T-helper 1 cell (primary cell): ENCODE measurements at regions not wholly inside any gene's neighbourhood (a gene's known extent, or its start where the extent isn't known, plus 50 kb on each side); places are given as distances from the start of the nearest gene placed in this dataset.
"Not testable (repeated sequence)": the region's sequence is repeated elsewhere in the genome, so short reads cannot be mapped to it uniquely, and the experiment has no call there.

ENCODE experiments used
- DNase-seq, 5 donors: peaks; one replicate each; pipeline ENCODE4 v3.0.0-alpha.2; 2012 to 2020

DNA sequence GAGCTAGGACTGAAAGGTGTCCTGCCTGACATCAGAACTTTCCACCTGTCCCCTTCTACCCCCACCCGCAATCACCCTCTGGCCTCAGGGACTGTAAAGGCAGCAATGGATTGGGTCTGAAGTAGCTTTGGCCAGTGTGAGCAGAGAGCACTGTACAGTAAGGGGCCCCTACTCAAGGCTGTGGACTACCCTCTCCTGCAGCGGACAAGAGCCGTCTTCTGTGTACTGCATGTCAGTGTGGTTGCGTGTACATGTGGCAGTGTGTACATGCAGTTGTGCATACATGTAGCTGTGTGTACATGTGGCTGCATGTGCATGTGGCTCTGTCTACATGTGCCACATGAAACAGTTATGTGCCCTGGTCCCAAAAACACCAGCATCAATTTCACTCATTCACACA lies 205.9 kb upstream of the LINGO1 start:
- no peak for DNase-seq

DNA sequence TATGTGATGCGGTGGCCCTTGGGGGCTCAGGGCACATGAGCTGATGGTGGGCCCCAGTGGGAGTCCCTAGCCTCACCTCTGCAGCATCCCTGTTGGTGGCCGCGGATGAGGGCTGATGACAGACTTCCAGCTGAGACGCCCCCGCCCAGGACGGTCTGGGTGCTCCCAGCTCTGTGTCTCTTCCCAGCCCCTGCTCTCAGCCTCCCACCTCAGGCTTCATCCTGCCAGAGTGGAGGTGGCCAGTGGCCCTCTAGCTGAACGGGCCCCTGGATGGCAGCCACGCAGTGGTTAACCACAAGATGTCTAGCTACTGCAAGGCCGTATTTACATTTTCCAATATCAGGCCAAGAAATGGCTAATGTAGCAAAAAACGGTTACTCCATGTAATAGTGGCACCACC lies 205.3 kb upstream of the LINGO1 start:
- DNase-seq: no peak

DNA sequence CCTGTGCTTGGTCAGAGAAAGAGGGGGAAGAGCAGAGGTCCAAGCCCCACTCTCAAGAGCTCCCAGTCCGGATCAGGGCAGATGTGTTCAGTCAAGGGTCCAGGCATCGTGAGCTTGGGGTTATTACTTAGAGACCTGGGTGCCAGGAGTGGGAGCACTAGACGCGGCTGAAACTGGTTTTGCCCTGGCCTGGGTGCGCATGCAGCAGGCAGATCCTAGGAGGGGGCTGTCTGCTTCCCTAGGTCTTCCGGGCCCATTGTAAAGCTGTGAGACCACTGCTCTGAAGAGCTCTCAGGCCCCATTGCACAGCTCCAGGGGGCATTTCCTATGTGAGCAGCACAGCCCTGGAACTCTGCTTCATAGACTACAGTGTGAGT lies 204.9 kb upstream of the LINGO1 start:
- DNase-seq: no peak

DNA sequence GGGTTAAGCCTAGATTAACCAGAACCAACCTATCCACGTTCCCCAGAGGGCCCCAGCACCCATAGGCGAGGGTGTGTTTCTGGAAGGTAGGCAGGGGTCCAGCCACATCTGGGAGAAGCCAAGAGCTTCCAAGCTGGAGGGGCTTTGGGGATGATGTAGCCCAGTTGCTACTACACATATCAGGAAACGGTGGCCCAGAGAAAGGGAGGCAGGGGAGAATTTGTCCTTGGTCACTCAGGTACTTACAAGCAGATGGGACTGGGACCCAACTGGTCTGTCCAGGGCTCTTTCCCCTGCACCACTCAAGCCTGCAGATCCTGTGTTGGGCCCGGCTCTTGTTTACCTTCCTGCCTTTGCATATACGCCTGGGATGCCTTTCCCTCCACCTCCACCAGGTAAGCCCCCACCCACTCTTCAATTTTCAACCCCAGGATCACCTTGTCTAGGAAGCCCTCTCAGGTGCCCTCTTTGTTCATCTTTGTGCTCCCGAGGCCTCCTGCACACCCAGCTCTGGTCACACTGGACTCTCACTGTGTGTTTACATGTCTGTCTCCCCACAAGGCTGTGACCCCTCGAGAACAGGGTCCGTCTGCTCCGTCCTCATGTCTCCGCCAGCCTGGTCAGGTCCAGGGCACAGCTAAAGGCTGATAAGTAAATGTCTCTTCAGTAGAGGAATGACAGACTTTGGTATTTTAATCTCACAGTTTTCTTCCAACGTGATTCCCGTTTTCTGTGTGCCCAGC lies 204.4 kb upstream of the LINGO1 start:
- no peak for DNase-seq

DNA sequence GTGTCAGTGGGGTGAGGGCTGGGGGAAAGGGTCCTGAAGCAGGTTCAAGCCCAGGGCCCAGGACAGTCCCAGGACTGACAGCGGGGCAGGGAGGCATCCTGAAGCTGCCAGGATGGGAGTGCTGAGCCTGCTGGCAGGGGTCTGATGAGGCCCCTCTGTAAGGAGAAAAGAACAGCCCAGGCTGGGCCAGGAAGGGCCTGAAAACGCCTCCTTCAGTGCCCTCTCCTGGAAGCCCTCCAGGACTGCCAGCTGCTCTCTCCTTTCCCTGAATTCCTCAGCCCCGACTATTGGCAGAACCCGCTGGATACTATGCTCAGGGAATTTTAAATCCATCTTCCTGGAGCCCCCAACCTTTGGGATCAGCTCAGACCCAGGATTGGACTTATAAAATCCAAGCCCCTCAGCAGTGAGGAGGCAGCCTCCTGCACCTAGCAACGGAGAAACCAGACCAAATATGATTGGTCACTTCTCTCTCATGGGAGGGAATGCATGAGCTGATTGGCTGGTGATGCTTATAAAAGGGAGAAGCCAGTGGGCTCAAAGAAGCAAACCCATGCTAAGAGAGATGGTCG lies 203.5 kb upstream of the LINGO1 start:
- DNase-seq: no peak

DNA sequence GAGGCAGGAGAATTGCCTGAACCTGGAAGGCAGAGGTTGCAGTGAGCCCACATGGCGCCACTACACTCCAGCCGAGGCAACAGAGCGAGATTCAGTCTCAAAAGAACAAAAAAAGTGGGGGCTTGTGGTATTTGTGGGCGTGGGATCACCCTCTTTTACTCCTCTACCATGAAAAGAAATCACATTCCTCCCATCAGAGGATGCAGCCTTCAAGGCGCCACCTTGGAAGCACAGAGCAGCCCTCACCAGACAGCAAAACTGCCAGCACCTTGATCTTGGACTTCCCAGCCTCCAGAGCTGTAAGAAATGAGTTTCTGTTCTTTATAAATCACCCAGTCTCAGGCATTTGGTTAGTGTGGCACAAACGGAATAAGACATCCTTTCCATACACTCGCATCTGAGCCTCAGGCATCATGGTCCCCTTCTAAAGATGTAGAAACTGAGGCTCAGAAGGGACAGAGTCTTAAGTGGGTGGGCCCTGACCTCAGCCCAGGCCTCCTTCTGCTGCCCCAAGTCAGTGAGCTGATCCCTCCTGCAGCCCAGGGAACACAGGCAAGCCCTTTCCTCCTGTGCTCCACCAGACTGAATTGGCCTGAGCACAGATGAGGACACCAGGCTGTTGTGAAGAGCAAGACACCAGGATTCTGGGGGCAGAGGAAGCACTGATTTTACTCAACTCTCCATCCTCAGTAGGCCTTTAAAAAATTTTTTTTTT lies 201.7 kb upstream of the LINGO1 start:
- no peak for DNase-seq

DNA sequence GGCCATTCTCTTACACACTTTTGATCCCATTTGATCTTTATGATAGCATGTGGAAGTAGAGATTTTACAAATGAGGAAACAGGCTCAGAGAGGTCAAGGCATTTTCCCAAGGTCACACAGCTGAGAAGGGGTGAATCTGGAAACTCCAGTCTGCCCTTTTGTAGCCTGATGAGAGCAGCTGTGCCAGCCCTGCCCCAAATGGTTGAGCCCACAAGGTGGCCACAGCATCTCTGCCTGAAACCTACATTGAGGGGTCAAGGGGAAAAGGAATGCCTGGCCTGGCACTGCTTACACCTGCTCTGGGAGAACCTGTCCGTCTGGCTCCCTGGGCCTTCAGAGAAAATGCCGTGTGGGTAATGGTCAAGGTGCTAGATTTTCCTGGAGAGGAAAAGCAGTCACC lies 200.2 kb upstream of the LINGO1 start:
- DNase-seq: no peak

DNA sequence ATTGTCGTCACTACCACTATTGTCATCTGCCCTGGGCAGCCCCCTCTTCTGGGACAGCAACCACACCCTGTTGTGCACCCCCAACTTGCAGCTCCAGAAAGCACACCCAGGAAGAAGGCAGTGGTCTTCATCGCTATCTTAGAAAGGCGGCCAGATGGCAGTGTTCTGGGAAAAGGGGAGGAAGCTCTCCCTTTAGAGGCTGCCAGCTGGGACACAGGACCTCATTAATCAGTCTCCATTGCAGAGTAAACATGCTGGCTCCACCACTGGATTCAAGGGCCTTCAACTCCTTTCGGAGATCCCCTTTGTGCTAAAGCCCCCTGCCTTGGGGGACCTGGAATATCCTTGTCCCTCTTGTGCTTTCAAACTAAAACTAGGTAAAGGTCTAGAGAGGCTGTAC lies 199.3 kb upstream of the LINGO1 start:
- DNase-seq: no peak

DNA sequence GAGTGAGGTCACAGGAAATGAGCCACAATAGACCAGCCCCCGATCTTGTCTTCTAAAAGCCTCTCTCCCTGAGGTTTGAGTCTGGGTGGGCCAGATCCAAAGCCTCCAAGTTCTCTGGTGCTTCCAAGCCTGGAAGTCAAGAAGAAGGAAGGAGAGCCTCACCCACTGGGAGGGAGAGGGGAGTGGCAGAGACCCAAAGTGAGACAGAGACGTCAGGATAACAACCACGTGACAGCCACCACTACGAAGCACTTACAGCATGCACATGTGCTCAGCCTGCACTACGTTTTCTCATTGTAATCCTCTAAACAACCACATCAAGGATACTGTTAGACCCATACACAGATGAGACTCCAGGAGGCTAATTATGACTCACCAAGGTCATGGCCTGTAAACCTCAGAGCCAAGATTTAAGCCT lies 197.3 kb upstream of the LINGO1 start:
- no peak for DNase-seq

DNA sequence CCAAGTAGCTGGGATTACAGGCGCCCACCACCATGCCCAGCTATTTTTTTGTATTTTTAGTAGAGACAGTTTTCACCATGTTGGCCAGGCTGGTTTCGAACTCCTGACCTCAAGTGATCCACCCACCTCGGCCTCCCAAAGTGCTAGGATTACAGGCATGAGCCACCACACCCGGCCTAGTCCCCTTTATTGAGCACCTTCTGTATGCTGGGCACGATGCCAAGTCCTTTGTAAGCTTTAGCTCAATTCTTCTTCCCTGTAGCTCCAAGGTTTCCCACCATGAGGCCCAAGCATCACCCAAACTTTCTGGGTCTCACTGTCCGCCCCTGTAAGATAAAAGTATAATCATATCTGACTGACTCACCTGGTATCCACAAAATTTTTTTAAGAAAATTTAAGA lies 196.6 kb upstream of the LINGO1 start:
- not testable (repeated sequence) for DNase-seq

DNA sequence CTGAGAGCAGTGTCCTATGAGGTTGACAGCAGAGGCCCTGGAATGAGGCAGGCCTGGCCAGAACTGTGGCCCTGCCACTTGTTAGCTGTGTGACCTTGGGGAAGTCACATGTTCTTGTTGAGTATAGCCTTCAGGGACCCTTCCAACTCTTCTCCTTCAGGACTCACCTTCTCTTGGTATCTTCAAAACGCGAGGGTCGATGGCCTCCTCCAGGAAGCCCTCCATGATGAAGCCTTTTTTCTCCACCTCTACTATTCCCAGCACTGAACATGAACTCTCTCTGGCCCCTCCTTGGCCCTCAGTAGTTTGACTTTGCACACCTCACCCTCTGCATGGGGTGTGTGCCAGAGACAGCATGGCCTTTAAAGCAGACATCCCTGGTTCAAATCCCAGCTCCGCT lies 195.1 kb upstream of the LINGO1 start:
- no peak for DNase-seq

DNA sequence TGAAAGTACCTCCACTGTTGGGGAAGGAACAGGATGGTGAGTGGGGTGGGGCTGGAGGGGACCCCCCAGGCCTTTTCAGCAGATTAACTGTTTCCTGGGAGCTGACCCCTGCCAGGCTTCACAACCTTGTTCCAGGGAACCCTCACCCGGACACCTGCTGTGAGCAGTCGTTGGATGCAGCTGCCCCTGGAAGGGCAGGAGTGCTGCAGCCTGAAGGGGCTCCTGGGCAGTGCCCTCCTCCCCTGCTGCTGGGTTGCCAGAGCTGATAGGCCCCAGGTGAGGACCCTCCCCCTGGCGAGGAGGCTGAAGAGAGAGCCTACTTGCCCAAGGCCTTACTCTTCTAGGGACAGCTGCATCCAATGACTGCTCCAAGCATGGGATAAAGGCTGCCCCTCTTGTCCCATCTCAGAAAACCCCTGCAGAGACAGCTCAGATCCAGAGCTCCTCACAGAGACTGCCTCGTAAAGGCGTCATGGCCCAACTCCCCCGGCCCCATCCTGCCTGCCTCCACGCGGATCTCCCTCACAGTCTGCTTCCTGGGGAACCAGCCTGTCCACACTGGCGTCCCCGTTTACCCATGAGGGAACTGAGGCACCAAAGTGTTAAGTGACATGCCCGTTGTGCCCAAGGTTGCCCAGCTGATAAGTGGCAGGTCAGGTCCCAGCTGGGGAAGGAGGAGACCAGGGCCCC lies 193.4 kb upstream of the LINGO1 start:
- DNase-seq: peak in 1 of 5 donors; percentile 6

DNA sequence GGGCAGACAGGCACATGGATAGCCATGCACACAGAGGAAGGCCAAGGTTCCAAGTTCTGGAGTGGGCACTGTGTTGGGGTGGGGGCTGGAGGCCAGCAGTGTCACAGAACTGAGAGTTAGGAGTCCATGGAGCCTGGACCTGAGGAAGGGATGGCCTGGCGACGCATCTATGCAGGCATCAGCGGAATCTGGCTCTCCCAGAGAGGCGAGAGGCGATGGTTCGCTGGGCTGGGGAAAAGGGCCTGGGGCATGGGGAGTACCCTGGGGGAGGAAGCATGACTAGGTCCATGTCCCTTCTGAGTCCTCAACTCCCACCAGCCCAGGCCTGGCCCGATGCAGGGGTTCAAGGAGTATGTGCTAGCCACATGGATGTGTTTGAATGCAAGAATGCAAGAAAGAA lies 192.8 kb upstream of the LINGO1 start:
- no peak for DNase-seq

DNA sequence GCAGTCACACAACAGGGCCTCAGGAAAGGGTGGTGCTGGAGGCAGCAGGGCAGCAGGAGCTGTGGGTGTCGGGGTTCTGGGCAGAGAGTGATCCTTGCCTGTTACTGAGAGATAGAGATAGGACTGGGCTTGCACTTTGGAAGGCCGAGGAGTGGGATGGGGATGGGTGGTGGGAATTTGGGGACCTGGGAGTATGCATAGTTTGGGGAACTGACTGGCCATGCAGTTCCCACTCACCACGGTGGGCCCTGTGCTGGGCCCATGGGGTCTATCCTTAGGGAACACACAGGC lies 192.5 kb upstream of the LINGO1 start:
- DNase-seq: no peak

DNA sequence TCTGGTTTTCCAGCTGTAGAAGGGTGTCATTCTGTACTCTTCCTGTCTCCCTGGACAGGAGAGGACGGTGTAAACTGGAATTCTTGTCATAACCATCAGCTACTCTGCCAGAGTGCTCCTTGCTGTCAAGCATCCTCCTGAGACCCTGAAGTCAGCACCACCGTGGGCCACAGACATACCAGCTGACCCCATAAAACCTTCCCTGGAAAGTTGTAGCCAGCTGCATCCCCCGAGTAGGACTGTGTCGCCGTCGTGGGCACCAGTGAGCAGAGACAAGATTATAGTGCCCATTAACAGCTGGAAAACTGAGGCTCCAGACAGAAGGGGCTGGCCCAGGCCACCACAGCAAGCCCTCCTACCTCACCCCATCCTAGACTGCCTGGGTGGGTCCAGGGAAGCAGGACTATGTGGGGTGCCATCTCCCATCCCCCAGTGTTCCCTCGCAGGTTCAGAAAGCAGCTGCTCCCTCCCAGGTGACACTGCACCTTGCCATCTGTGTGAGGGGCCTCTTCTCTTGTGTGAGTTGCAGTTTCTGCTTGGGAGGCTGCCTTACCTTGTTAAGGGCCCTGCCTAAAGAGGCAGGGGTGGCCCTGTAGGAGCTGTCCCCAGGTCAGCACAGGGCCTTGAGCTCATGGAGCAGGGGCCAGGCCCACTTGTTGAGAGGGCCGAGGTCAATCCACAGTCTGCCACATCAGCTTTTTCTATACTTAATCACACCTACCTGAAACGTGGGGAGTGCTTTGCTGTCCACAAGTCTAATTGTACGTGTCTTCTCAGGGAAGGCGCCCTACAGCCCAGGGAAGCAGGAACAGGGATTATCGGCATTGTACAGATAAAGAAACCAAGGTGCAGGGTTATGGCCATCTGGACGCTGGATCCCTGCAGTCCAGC lies 191.9 kb upstream of the LINGO1 start:
- no peak for DNase-seq

DNA sequence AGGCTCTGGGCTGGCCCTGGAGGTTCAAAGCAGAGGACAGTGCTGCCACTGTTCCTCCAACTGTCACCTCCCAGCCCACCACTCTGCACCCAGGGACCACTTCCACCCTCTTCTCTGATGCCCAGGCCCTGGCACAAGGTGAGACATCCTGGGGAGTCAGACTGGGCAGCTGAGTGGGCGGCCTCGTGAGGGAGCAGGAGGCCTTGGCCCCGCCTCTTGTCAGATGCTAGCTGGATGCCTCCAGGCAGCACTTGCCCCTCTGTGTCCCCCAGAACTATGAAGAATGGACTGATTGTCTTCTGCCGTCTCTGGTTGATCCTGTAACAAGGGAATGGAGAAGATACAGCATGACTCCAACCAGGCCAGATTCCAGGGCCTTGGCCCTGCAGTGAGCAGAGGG lies 191.0 kb upstream of the LINGO1 start:
- DNase-seq: no peak

DNA sequence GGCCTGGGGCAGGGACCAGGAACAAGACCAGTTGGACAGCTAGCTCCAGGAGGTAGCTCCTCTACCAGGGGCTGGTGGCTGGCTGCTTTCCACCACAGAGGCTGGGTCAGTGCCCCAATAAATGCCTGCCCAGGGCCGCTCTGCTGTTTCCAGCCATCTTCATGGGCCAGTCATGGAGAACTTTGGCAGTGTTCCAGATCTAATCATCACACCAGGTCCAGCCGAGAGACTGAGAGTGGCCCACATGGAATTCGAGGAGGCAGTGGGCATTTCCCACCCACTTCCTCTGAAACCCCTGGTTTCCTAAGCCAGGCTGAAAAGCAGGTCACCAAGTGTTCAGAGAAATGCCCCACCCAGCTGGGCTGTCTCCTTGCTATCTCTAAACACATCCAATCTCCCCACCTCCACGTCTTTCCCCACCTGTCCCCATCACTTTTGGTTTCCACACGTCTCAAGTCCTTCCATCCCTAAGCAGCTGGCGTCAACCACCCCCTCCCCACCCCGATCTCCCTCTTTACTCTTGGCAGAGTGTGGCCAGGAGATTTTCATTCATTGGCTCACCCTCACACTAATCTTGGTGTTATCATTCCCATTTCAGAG lies 190.0 kb upstream of the LINGO1 start:
- DNase-seq: no peak

DNA sequence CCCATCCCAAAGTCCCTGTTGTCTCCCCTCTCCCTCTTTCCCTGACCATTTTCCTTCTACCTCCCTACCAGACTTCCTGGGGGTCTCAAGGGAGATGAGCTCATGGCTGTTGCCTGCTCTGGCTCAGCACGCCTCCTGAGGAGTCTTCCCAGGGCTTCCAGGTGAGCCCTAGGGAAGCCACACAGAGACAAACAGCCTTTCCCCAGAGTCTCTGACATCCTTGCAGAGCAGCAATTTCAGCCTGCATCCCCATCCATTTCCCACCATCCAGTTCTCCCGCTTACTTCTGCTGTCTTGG lies 189.2 kb upstream of the LINGO1 start:
- no peak for DNase-seq

DNA sequence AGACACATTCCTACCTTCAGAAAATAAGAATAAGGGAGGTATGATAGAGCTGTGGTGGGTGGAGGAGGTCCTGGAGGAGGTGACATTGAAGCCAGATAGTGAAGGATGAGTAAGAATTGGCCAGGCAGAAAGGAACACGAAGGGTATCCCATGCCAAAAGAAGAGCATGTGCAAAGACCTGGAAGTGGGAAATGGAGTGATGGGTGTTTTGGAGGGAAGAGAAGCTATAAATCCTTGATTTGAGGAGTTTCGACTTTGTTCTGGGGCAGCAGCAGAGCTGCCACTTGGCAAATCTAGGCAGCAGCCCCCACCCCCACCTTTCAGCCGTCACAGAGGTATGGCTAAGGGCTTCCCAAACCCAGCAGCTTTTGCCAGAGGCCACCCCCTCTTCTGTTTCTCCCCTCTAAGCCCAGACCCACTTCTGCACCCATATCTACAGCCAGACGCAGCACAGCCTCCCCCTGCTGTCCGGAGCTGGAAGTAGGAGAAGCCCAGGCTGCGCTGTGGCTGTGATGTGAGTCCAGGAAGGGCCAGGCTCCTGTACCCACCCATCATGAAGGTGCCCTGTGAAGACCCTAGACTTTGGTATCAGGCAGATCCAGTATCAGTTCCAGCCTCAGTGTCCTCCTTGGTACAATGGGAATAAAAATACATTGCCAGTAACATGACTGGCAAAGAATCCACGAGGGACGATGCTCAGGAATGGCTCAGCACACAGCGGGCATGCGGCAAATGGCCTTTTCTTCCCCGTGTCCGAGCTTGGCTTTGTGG lies 188.7 kb upstream of the LINGO1 start:
- DNase-seq: peak in 1 of 5 donors; percentile 12

DNA sequence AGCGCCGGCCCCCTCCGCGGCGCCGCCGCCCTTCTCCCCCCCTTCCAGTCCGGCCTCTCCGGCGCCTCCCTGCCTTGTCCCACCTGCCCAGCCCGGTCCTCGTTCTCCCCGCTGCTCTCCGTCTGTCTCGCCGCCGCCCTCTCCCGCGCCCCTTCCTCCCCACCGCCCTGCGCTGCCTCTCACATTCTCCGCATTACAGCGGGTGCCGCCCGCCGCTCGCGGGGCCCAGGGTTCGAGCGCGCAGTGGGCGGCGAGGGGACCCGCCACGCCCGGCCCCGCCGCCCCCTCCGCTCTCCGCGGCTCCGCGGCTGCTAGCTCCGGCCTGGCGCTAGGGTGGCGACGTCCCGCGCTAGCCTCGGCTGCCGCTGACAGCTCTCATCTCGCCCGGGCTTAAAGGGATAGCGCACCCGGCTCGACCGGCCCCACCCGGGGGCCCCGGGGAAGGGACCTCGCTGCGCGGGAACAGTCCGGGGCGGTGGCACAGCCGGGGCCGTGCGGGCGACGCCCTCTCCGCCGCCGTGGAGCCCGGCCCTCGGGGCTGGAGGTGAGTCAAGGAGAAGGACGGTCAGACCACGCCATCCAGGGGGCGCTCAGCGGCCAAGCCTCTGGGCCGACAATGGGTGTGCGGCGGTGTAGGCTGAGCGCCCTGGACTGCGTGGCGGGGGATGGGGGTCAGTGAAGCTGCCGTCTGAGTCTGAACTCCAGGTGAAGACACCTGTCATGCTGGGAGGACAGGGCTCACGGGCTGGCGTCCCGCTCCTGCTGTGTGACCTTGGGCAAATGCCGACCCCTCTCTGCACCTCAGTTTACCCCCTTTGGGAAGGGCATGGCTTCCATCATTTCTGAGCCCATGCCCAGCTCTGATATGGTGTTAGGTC lies 187.4 kb upstream of the LINGO1 start:
- no peak for DNase-seq
